T-helper 2 cell treated with Interferon-gamma antibody and Interleukin-4, amounts not matched to agents 100 ng/mL and 5 ng/mL, for 36 hours (primary cell): ENCODE measurements at regions not wholly inside any gene's neighbourhood (a gene's known extent, or its start where the extent isn't known, plus 50 kb on each side); places are given as distances from the start of the nearest gene placed in this dataset.

Experiments used
- intact Hi-C: fragments of 100-400 bp; cut with micrococcal nuclease; formaldehyde crosslinking; loops from one replicate; pipeline ENCODE4 v1.15.1; 2023

DNA sequence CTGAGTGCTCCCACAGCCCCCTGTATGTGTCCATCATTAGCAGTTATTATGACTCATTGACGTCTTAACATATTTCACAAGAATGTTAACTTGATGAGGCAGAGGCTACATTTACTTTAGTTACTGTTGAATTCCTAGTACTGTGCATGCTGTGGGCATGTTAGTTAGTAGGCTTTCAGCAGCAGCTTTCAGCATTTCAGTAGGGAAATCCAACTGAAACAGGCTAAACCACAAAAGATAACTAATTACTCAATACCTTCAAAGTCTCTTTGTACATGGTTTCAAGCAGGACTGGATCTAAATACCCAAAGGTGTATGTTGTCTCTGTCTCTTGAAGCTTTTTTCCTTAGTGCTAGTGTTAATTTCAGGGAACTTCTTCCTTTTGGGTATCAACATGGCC lies 229.9 kb upstream of the SUCLG2 start:
- intact Hi-C loops, result no loop called here

DNA sequence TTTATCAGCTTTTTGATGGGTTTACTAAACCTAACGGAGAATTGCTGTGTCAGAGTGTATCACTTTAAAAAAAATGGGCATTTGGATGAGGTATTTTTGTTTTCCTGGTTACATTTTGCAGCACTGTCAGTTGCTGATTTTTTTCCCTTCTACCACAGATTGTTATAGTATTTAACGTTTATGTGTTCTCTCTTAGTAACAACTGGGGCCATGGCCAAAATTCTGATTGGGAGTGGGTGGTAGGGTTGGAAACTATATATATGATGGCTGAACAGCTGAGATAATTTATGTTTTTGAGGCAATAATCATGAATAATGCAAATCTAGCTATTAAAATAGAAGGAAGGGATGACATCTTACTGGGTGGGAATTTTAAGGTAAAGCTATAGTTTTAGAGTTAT lies 229.4 kb upstream of the SUCLG2 start:
- intact Hi-C loops, result no loop called here

DNA sequence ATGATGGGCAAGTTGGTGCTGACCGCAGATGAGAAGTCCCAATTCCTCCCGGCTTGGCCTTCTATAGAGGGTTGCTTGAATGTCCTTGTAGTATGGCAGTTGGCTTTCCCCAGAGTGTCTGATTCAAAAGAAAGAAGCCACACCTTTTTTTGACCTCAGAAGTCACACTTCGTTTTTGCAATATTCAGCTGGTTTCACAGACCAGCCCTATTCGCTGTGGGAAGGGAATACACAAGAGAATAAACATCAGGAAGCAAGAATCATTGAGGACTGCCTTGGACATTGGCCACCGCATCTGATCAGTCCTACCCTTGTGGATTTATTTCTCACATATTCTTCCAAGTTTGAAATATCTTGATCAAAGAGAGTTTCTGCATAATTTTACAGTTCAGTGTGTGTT lies 228.6 kb upstream of the SUCLG2 start:
- intact Hi-C loops, result no loop called here

DNA sequence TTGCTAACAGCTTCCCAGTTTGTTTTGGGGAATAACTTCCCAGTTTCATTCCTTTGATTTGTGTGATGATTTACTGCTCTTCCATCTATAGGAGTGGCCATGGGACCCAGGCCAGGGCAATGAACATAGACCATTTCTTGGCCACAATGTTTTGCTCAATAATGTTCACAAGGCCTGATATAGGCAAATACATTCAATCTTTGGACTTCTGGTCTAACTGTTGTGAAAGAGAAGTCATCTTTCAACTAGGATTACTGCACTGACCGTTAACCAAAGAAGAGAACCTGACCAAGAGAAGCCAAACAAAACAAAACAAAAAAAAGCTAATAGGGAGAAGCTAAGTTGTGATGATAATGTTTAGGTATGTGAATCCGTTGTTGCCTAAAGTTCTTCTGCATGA lies 221.8 kb upstream of the SUCLG2 start:
- intact Hi-C loops, result no loop called here

DNA sequence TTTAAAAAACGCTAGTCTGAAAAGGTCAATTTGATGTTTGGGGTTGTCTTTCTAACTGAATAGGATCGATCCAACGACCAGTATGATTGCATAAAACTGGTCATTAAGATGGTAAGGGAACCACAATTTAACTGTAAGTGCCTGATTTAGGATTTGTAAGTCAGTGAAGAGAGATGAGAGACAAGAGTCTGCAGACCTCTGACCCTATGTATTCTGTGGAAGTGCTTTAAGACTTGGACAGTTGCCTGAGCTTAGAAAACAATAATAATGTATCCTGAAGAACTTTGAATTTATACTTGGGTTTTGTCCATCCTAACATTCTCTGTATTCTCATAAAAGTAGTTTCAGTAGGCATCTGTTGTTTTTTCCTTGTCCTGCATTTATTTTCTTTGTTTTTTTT lies 221.4 kb upstream of the SUCLG2 start:
- intact Hi-C loops, result no loop called here

DNA sequence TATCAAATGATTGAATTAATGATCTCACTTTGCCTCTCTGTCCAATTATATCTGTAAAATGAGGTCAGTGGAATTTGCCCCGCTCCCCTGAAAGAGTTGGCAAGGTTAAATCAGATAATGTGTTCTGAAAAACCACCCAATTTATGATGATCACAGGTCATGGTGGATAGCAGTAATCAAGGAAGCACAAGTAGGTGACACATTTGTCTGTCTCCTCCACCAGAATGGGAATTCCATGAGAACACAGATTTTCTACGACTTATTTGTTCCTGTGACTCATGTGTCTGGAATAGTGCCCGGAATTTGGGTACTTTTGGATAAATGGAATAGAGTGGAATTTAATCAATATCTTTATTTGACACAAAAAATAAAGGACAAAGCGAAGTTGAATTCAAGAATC lies 220.9 kb upstream of the SUCLG2 start:
- intact Hi-C loops, result no loop called here

DNA sequence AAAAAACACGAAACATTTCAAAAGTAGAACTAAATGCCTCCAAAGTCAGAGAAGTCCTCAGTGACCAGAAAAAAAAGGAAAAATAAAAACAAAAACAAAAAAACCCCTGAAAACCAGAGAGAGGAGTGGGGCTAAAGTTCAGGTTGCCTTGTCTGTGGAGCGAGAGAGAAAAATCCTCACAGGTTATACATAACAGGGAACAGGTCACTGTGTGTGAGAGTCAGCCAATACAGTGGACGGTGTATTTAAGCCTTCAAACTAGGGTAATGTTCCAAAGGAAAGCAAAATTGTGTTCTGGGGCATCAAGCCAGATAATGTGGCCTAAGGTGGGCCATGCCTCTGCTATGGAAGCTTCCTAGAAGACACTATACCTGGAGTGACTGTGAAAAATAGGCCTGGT lies 216.1 kb upstream of the SUCLG2 start:
- intact Hi-C loops, result no loop called here

GRCh38 chr3:67866571-67866970 lies 212.2 kb upstream of the SUCLG2 start:
- intact Hi-C loops, result no loop called here

GRCh38 chr3:67864587-67865183 lies 210.3 kb upstream of the SUCLG2 start:
- intact Hi-C loops, result no loop called here

DNA sequence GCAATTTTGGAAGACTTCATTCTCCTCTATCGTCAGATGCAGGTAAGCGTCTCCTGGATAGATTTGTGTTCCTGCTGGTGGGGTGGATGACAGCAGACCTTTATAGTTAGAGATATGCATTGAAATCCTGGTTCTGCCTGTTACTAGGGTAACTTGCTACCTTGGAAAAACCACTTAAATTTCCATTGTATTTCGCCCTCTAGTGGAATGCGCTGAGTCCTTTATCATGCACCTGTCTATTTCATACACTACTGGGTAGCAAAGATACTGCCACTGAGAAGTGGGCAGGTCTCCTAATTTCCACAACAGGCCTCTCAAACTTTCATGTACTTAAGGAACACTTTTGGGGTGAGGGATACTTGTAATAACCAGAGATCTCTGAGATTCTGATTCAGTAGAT lies 209.5 kb upstream of the SUCLG2 start:
- intact Hi-C loops, result no loop called here

- intact Hi-C loops, result no loop called here
Measured at GRCh38 chr3:67860429-67860828, 206.0 kb upstream of the SUCLG2 start.

DNA sequence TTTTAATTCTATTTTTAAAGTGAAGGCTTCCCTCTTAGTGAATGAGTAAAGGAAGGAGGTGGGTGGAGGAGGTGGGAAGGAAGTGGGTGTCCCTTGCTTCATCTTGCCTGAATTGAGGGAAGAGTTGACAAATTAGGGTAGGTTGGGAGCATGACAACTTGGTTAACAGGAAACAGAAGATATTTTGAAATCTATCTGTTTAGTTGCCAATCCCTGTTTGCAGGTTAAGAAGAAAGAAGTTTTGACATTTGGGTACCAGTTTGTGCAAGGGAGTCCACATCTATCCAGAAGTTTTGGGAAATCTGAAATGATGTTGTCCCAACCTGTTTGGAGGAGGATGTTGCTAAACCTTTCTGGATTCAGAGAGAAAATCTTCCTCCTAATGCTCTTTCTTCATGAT lies 204.1 kb upstream of the SUCLG2 start:
- intact Hi-C loops, result no loop called here

DNA sequence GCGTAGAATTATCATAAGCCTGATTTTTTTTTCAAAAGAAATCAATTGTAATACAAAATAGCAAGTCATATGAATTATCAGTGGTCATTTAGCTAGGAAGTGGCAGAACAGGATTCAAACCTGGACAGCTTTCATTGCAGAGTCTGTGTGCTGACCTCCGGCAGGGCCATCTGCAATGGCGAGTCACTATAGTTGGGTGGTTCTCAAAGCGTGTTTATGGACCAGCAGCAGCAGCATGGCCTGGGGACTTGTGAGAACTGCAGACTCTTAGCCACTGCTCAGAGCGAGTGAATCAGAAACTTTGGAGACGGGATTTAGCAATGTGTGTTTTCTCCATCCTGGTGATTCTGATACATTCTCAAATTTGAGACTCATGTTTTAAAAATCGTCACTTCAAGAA lies 202.3 kb upstream of the SUCLG2 start:
- intact Hi-C loops, result no loop called here

DNA sequence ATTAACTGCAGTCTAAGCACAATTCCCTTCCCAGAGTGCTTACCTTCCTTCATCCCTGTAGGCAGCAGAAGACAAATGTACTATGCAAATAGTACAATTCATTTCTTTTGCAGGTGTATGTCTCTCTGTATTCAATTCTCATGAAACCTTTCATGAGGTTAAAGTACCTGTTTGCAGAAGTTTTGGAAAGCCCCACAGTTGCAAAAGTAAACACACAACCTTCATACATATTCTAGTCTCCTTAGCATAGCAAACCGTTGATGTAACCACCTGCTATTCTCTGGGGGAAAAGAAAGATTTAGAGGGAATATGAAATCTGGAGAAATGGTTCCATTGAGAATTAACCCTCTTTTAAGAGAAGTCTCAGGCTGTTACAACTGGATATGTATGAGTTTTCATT lies 200.3 kb upstream of the SUCLG2 start:
- intact Hi-C loops, result no loop called here

DNA sequence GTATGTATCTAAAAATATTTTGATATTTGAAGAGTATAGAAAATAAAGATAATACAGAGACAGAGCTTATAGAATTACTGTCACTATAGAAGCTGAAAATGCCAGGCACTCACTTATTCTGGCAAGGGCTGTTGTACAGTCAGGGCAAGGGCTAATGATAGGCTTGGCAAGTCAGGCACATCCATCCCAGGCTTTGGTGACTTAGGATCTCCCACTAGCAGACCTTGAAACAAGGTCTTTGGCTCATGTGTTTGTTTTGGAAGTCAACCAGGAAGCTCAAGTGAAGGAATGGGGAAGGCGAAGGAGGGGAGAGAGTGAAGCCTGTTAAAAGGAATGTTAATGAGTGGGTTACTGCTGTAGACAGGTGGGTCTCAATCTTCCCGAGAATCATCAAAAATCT lies 199.1 kb upstream of the SUCLG2 start:
- intact Hi-C loops, result no loop called here

DNA sequence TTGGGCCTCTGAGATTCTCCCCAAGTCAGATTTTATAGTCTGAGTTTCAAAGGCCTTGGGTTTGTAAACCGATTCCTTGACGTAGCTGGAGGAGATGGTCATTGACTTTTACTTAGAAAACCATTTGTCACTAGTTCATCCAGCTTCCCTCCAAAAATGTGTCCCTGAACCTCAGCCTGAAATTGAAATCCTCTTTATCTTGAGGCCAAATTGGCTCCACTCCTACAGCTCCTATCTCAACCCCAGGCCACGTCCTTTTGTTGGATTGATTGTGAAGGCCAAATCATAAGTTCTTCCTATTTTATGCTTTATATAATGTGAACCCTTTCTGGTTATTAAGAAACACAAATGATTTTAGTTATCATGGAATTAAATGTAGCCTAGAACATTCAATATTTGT lies 193.9 kb upstream of the SUCLG2 start:
- intact Hi-C loops, result no loop called here

DNA sequence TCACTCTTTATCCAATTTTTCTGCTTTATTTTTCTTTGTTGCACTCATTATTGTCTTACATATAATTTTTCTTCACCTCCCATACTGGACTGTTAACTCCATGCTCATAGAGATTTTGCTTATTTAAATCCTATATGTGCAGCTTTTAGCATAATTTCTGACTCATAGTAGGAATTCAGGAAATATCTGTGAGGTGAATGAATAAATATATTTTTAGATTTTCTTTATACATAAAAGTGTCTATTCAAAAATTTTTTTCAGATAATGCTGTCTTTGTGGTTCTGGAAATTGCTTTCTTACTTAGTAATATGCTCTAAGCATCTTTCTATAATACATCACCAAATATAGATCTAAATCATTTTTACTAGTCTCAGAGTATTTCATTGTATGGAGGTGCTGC lies 191.8 kb upstream of the SUCLG2 start:
- intact Hi-C loops, result no loop called here

- intact Hi-C loops, result no loop called here
Measured at GRCh38 chr3:67832817-67833216, 178.4 kb upstream of the SUCLG2 start.

DNA sequence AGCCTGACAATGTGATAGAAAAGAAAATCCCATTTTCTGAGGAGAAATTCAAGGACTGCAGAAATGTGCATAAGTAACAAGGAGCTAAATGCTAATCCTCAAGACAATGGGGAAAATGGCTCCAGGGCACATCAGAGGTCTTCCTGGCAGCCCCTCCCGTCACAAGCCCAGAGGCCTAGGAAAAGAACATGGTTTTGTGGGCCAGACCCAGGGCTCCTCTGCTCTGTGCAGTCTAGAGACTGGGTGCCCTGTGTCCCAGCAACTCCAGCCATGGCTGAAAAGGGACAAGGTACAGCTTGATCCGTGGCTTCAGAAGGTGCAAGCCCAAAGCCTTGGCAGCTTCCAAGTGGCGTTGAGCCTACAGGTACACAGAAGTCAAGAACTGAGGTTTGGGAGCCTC lies 176.8 kb upstream of the SUCLG2 start:
- intact Hi-C loops, result no loop called here

- intact Hi-C loops, result no loop called here
Measured at GRCh38 chr3:67828486-67829010, 174.1 kb upstream of the SUCLG2 start.

DNA sequence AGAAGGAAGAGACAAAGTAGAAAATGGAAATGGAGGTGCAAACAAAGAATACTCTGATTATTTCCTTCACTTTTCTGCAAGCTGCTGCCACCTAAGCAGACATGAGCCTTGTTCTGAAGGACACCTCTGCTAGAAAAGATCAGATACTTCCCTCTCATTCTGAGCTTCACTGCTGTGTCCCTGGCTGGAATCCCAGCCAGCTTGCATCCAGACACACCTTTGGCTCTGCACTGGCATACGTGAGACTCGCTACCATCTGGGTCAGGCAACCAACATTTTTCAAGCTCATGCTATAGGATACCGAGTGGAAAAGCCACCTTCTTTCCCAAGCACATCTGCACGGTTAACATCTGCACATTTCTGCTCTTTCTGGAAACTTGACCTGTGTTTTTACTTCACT lies 166.7 kb upstream of the SUCLG2 start:
- intact Hi-C loops, result no loop called here

- intact Hi-C loops, result no loop called here
Measured at GRCh38 chr3:67819447-67819846, 165.0 kb upstream of the SUCLG2 start.

GRCh38 chr3:67809370-67809935 lies 155.0 kb upstream of the SUCLG2 start:
- intact Hi-C loops, result no loop called here

DNA sequence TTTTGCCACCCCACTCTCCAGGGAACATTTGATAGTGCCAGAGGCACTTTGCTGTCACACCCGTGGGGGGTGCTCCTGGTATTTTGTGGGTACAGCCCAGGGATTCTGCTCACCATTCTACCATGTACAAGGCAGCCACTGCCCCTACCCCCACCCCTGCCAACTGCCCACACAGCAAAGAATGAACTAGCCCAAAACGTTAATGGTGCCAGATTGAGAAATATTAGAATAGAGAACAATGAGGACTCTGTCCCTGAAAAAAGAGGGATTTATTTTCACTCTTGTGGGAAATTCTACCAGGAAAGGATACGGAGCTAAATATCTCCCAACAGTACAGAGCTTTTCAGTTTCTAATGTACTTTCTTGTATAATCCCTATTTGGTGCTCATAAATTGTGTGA lies 154.5 kb upstream of the SUCLG2 start:
- intact Hi-C loops, result no loop called here
